NCI-H2196 treated with DMSO at 0.1 percent for 48 hours (cell line): ENCODE measurements at regions not wholly inside any gene's neighbourhood (a gene's known extent, or its start where the extent isn't known, plus 50 kb on each side); places are given as distances from the start of the nearest gene placed in this dataset.

ENCODE experiments used
- DNase-seq: peaks from one replicate; lab custom pipeline; 2025; ENCODE audit not compliant: unreplicated experiment; lab: John Stamatoyannopoulos, UW

- no peak for DNase-seq
Measured at GRCh38 chr9:129275626-129276247, 97.7 kb upstream of the IER5L start.

GRCh38 chr9:129273941-129274684, 96.1 kb upstream of the IER5L start:
- no peak for DNase-seq

GRCh38 chr9:129273136-129273895, 95.3 kb upstream of the IER5L start:
- no peak for DNase-seq

- DNase-seq, result no peak
Measured at GRCh38 chr9:129272348-129273025, 94.4 kb upstream of the IER5L start.

- no peak for DNase-seq
Measured at GRCh38 chr9:129270903-129271431, 92.9 kb upstream of the IER5L start.

GRCh38 chr9:129270205-129270604, 92.1 kb upstream of the IER5L start:
- DNase-seq, result no peak

GRCh38 chr9:129267141-129267540, 89.1 kb upstream of the IER5L start:
- DNase-seq, result no peak

GRCh38 chr9:129266536-129266935, 88.5 kb upstream of the IER5L start:
- DNase-seq, result no peak

- DNase-seq, result no peak
Measured at GRCh38 chr9:129264388-129264787, 86.3 kb upstream of the IER5L start.

GRCh38 chr9:129263836-129264235, 85.8 kb upstream of the IER5L start:
- no peak for DNase-seq

- DNase-seq, result no peak
Measured at GRCh38 chr9:129262261-129262660, 84.2 kb upstream of the IER5L start.

GRCh38 chr9:129259375-129259774, 81.3 kb upstream of the IER5L start:
- no peak for DNase-seq

- DNase-seq, result no peak
Measured at GRCh38 chr9:129258823-129259301, 80.8 kb upstream of the IER5L start.

- DNase-seq, result peak; percentile 85
Measured at GRCh38 chr9:129258124-129258822, 80.2 kb upstream of the IER5L start.

GRCh38 chr9:129256959-129257713, 79.1 kb upstream of the IER5L start:
- DNase-seq, result no peak

- no peak for DNase-seq
Measured at GRCh38 chr9:129254566-129255287, 76.7 kb upstream of the IER5L start.

GRCh38 chr9:129253803-129254381, 75.8 kb upstream of the IER5L start:
- DNase-seq, result no peak

- DNase-seq, result no peak
Measured at GRCh38 chr9:129252937-129253802, 75.1 kb upstream of the IER5L start.
